KMS-11 (cell line): ENCODE measurements at regions not wholly inside any gene's neighbourhood (a gene's known extent, or its start where the extent isn't known, plus 50 kb on each side); places are given as distances from the start of the nearest gene placed in this dataset.

Source experiments
- H2AFZ ChIP-seq: fragments of 200-600 bp; sonication (generic); 2 replicates; pipeline ENCODE4 v1.6.1; 2016; ENCODE audit warnings: antibody characterized with exemption, mixed run types, low read depth
- H3K27ac ChIP-seq: fragments of 200-600 bp; sonication (generic); 2 replicates; pipeline ENCODE4 v1.6.1; 2016; ENCODE audit warnings: mild to moderate bottlenecking, mixed run types
- H3K27me3 ChIP-seq: fragments of 200-600 bp; sonication (generic); 2 replicates; pipeline ENCODE4 v1.6.1; 2017; ENCODE audit warnings: mild to moderate bottlenecking, low read depth, mixed run types, moderate library complexity; ENCODE audit not compliant: insufficient read depth
- H3K36me3 ChIP-seq: fragments of 200-600 bp; sonication (generic); 2 replicates; pipeline ENCODE4 v1.6.1; 2017; ENCODE audit warnings: mild to moderate bottlenecking, mixed run types; ENCODE audit not compliant: insufficient read depth
- H3K4me1 ChIP-seq: fragments of 200-600 bp; sonication (generic); 2 replicates; pipeline ENCODE4 v1.6.1; 2016; ENCODE audit warnings: mild to moderate bottlenecking, low read depth, mixed run types; ENCODE audit not compliant: poor library complexity, severe bottlenecking
- H3K4me2 ChIP-seq: fragments of 200-600 bp; sonication (generic); 2 replicates; pipeline ENCODE4 v1.7.0; 2016; ENCODE audit warnings: mild to moderate bottlenecking, mixed run types
- H3K4me3 ChIP-seq: fragments of 200-600 bp; sonication (generic); IDR thresholded peaks from 2 replicates; pipeline ENCODE4 v1.6.1; 2017; ENCODE audit warnings: low read depth, low read length, mixed read lengths; ENCODE audit not compliant: insufficient read depth
- H3K79me2 ChIP-seq: fragments of 200-600 bp; sonication (generic); 2 replicates; pipeline ENCODE4 v1.6.1; 2016; ENCODE audit warnings: low read depth, mixed run types; ENCODE audit not compliant: insufficient read depth
- H3K9ac ChIP-seq: fragments of 200-600 bp; sonication (generic); 2 replicates; pipeline ENCODE4 v1.6.1; 2016; ENCODE audit warnings: mild to moderate bottlenecking, mixed run types
- H4K20me1 ChIP-seq: fragments of 200-600 bp; sonication (generic); 2 replicates; pipeline ENCODE4 v1.6.1; 2016; ENCODE audit warnings: mild to moderate bottlenecking, mixed run types; ENCODE audit not compliant: insufficient read depth
- TF ChIP-seq, protein P1 (sequence below): fragments of 200-600 bp; sonication (generic); conservative IDR thresholded peaks from 2 replicates; pipeline ENCODE4 v1.6.1; 2017; ENCODE audit warnings: low read depth, mild to moderate bottlenecking, antibody characterized with exemption, low read length, moderate library complexity, mixed read lengths

DNA sequence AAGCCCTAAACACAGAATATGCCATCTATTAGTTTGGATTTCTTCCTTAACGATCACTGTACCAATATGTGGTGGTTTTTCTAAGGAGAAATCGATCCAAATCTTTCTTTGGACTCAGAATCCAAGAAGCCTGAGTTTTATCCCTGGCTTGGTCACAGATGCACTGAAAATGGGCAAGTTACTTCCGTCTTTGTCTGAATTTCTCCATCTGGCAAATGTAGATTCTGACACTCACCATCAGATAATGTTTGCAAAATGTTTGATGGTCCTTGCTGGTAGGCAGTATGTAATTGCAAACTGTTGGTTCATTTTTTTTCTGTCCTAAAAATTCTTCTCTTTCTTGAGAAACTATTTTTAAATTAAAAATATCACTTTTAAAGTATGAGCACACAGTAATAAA, 115.0 kb downstream of the TSEN15 start:
- H3K9ac ChIP-seq: no peak overlapping the region
- H3K27ac ChIP-seq: no peak overlapping the region
- H3K79me2 ChIP-seq: no peaks in the 10 kb centered on the region
- H3K4me3 ChIP-seq: no peak overlapping the region
- TF ChIP-seq, protein P1, sequence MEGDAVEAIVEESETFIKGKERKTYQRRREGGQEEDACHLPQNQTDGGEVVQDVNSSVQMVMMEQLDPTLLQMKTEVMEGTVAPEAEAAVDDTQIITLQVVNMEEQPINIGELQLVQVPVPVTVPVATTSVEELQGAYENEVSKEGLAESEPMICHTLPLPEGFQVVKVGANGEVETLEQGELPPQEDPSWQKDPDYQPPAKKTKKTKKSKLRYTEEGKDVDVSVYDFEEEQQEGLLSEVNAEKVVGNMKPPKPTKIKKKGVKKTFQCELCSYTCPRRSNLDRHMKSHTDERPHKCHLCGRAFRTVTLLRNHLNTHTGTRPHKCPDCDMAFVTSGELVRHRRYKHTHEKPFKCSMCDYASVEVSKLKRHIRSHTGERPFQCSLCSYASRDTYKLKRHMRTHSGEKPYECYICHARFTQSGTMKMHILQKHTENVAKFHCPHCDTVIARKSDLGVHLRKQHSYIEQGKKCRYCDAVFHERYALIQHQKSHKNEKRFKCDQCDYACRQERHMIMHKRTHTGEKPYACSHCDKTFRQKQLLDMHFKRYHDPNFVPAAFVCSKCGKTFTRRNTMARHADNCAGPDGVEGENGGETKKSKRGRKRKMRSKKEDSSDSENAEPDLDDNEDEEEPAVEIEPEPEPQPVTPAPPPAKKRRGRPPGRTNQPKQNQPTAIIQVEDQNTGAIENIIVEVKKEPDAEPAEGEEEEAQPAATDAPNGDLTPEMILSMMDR: no peak
- peaks cover 23% of the 10 kb centered on the region for H3K4me1 ChIP-seq
- H2AFZ ChIP-seq: no peak overlapping the region
- H3K36me3 ChIP-seq: no peaks in the 10 kb centered on the region
- H3K4me2 ChIP-seq: no peak overlapping the region
- no peaks in the 10 kb centered on the region for H3K27me3 ChIP-seq
- H4K20me1 ChIP-seq: no peaks in the 10 kb centered on the region

DNA sequence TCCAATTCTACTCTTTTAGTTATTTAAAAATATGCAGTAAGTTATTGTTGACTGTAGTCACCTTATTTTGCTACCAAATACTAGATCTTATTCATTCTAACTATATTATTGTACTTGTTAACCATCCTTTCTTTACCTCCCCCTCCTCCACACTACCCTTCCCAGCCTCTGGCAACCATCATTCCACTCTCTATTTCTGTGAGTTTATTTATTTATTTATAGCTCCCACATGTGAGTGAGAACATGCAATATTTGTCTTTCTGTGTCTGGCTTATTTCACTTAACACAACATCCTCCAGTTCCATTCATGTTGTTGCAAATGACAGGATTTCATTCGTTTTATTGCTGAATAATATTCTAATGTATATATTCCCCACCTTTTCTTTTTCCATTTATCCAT, 115.8 kb downstream of the TSEN15 start:
- peaks cover 21% of the 10 kb centered on the region for H3K4me1 ChIP-seq
- H3K27me3 ChIP-seq: no peaks in the 10 kb centered on the region
- no peak overlapping the region for H2AFZ ChIP-seq
- no peak overlapping the region for H3K9ac ChIP-seq
- TF ChIP-seq, protein P1: no peak
- H3K4me2 ChIP-seq: no peak overlapping the region
- no peaks in the 10 kb centered on the region for H3K79me2 ChIP-seq
- H4K20me1 ChIP-seq: no peaks in the 10 kb centered on the region
- H3K36me3 ChIP-seq: no peaks in the 10 kb centered on the region
- H3K27ac ChIP-seq: no peak overlapping the region
- H3K4me3 ChIP-seq: no peak overlapping the region

DNA sequence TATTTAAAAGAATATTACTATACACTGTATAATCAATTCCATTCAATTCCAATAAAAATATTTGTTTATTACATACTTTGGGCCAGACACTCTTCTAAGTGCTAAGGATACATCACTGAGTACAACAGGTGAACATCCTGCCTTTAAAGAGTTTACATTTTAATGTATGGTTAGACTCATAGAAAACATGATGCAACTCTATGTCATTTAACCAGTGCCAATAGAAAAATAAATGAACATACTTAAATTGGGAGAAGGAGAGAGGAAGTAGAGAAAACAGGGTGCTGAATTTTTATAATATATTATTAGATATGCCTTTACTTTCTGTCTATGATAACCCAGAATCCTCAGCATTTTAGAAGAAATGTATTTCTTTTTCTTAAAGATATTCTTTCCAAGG, 119.2 kb downstream of the TSEN15 start:
- Histone ChIP-seq H2AFZ (no peak overlapping the region), H3K27ac (no peak overlapping the region), H3K79me2 (no peaks in the 10 kb centered on the region), H3K36me3 (no peaks in the 10 kb centered on the region), H3K9ac (no peak overlapping the region), H4K20me1 (no peaks in the 10 kb centered on the region), H3K4me3 (no peak overlapping the region), H3K4me2 (no peak overlapping the region), H3K4me1 (no peaks in the 10 kb centered on the region), H3K27me3 (no peaks in the 10 kb centered on the region)
- TF ChIP-seq, protein P1: no peak

DNA sequence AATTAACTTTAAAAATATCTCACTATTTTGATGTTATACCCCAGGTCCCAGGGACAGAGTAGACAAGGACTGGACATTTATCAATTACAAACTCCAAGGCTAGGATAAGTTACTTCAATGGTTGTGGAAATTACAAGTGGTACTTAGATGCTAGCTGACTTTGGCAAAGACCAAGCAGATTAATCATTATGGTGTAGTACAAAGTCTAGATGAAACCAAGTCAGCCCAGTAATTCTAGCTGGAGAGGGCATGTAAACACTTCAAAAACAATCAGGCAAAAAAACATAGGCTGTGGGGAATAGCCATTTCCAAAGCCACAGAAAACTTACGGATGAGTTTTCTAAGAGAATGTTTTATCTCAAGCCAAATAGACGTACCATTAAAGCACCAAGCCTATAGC, 124.5 kb downstream of the TSEN15 start:
- no peaks in the 10 kb centered on the region for H3K4me1 ChIP-seq
- no peaks in the 10 kb centered on the region for H3K79me2 ChIP-seq
- no peaks in the 10 kb centered on the region for H4K20me1 ChIP-seq
- no peak overlapping the region for H3K4me3 ChIP-seq
- TF ChIP-seq, protein P1: no peak
- H3K36me3 ChIP-seq: no peaks in the 10 kb centered on the region
- no peak overlapping the region for H2AFZ ChIP-seq
- H3K4me2 ChIP-seq: no peak overlapping the region
- H3K27me3 ChIP-seq: no peaks in the 10 kb centered on the region
- no peak overlapping the region for H3K27ac ChIP-seq
- H3K9ac ChIP-seq: no peak overlapping the region
